Spinal cord (tissue), 9 donors: ENCODE measurements at regions not wholly inside any gene's neighbourhood (a gene's known extent, or its start where the extent isn't known, plus 50 kb on each side); places are given as distances from the start of the nearest gene placed in this dataset.

Experiments used
- DNase-seq, 6 donors: peaks; one replicate each; pipeline versions ENCODE4 v3.0.0 to v3.0.0-alpha.2; 2013 to 2015; ENCODE audit warnings: low spot score in 6 of 6, low read depth in 4 of 6
- H3K27ac ChIP-seq: one replicate; pipeline ENCODE4 v1.5.1; 2013; ENCODE audit warnings: low read depth, low read length, control low read depth
- H3K27me3 ChIP-seq: one replicate; pipeline ENCODE4 v1.6.1; 2013; ENCODE audit warnings: low read length; ENCODE audit not compliant: control insufficient read depth, insufficient read depth
- H3K36me3 ChIP-seq: one replicate; pipeline ENCODE4 v1.6.1; 2013; ENCODE audit warnings: low read length; ENCODE audit not compliant: control insufficient read depth, insufficient read depth
- H3K4me1 ChIP-seq: one replicate; pipeline ENCODE4 v1.6.1; 2013; ENCODE audit warnings: low read length; ENCODE audit not compliant: control insufficient read depth, insufficient read depth
- H3K4me3 ChIP-seq: one replicate; pipeline ENCODE4 v1.5.1; 2013; ENCODE audit warnings: low read depth, low read length, control low read depth
- H3K9me3 ChIP-seq: one replicate; pipeline ENCODE4 v1.6.1; 2013; ENCODE audit warnings: low read length; ENCODE audit not compliant: control insufficient read depth, insufficient read depth
- WGBS: methylation state at CpG from one replicate; pipeline ENCODE4 v1.1.5; 2013; ENCODE audit warnings: missing lambda C conversion rate; ENCODE audit not compliant: insufficient coverage; 5-methylcytosine and 5-hydroxymethylcytosine counted together
- donor health status: healthy.

DNA sequence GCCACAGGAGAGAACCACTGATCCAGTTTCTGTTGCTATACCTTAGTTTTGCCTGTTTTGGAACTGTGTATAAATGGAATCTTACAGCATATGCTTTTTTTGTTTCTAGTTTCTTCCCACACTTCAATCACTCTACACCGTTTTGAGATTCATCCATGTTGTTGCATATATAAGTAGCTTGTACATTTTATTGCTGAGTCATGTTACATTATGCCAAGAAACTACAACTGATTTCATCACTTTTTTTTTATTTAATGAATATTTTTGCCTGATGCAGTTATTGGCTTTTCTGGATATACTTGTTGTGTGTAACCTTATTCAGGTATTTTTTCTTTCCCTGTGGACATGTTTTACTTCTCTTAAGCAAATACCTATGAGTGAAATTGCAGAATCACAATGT, 1135.9 kb downstream of the RAPGEF2 start:
- H3K9me3 ChIP-seq: no peaks in the 10 kb centered on the region
- no peak overlapping the region for H3K27ac ChIP-seq
- no peaks in the 10 kb centered on the region for H3K36me3 ChIP-seq
- DNase-seq: no peak
- H3K4me1 ChIP-seq: no peaks in the 10 kb centered on the region
- H3K27me3 ChIP-seq: no peaks in the 10 kb centered on the region
- no peak overlapping the region for H3K4me3 ChIP-seq
- WGBS: no CpG with 5 or more reads among the region's 1 CpG

DNA sequence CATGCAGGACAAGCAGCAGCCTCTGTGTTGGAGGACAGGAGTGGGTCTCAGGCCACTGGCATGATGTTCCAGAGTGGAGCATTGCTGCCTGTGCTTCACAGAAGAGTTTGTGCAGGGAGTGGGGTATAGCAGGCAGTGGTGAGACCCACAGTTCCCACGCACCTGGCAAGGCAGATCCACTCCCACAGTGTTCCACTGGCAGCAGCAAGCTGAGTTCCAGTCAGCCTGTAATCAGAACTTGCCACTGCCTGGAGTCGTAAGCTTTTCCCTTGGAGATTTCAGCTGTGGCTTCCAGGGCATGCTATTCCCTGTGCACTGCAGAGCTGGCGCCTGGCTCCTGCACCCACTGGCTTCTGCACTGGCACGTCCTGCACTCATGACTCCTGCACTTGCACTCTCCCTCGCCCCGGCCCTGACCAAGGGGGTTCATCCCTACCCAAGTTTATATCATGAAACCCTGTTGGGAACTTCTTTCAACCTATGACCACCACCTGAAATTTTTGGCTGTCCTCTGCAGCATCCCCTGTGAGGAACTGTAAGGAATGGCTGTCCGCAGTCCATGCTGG, 1144.3 kb downstream of the RAPGEF2 start:
- 90% methylated on average over 7 of the region's 7 CpGs for WGBS
- H3K4me3 ChIP-seq: no peak overlapping the region
- DNase-seq: no peak
- H3K36me3 ChIP-seq: no peaks in the 10 kb centered on the region
- H3K4me1 ChIP-seq: no peaks in the 10 kb centered on the region
- H3K27ac ChIP-seq: no peak overlapping the region
- peaks cover 4% of the 10 kb centered on the region for H3K9me3 ChIP-seq
- no peaks in the 10 kb centered on the region for H3K27me3 ChIP-seq

DNA sequence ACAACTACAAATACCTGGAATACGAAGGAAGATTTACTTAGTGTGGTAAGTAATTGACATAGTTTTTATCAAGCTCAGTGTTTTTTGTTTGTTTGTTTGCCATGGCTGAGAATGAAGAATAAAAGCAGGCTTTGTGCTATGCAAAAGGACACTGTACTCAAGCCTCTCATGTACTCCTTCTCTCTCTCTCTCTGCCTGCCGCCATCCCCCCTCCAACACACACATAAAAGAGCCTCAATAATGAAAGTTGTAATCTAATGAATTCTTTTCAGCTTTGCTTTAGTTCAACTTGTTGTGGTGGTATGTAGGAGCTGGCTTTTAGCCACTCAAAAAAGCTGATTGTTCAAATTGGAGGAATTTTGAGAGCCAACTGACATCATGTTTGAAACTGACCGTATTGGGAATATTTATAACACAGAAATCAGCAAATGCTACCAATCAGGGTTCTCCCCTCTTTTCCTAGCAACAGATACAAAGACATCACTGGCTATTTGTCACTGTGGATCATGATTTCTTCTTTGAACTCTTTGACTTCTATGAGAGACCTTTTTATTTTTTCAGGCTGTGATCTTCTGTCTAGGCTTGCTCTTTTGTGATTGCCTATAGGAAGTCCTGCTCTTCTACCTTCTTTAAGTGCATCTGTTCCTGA, 1148.8 kb downstream of the RAPGEF2 start:
- no CpG with 5 or more reads among the region's 3 CpGs for WGBS
- peak in 2 of 6 donors; percentile 28 to 37 for DNase-seq
- Histone ChIP-seq H3K4me3 (no peak overlapping the region), H3K27ac (peak overlapping the region; percentile 29), H3K4me1 (no peaks in the 10 kb centered on the region), H3K27me3 (no peaks in the 10 kb centered on the region), H3K36me3 (no peaks in the 10 kb centered on the region), H3K9me3 (no peaks in the 10 kb centered on the region)

DNA sequence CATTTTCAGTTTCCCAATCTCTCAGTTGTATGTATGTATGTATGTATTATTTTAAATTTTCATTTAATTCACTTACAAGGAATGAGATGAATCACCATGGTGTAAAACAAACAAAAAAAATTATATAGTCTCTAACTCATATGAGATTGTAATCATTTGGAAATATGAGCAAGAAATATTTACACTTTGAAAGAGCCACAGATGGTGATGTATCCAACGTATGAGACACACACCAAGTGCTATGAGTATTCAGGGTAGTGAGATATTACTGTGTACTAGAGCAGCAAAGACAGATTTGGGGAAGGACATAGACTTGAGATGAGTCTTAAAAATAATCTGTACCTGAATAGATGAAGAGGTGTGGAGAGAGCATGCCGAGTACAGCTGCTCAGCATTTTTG, 1154.4 kb downstream of the RAPGEF2 start:
- Histone ChIP-seq H3K36me3 (no peaks in the 10 kb centered on the region), H3K27ac (no peak overlapping the region), H3K9me3 (no peaks in the 10 kb centered on the region), H3K4me3 (no peak overlapping the region), H3K4me1 (no peaks in the 10 kb centered on the region), H3K27me3 (no peaks in the 10 kb centered on the region)
- 80% methylated on average over 1 of the region's 2 CpGs for WGBS
- DNase-seq: peak in 1 of 6 donors; percentile 13

DNA sequence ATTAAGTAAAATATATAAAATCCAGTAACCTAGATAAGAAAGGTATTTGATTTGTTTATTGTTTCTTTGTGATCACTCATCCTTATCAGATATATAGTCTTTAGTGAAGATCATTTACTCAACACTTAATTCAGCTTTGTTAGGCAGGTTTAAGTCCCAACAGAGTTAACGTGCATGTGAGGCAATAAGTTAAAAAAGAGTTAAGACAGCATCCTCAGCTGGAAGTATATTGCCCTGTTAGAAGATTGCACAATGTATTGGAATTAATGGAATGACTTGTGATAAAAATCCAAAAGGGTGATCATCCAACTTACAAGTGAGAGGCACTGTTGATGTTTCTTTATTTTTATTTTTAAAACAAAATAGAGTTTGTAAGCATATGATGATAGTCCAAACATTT, 1162.1 kb downstream of the RAPGEF2 start:
- peak in 1 of 6 donors; percentile 20 for DNase-seq
- WGBS: no CpG with 5 or more reads among the region's 1 CpG
- no peaks in the 10 kb centered on the region for H3K27me3 ChIP-seq
- H3K9me3 ChIP-seq: peaks cover 2% of the 10 kb centered on the region
- no peaks in the 10 kb centered on the region for H3K4me1 ChIP-seq
- H3K27ac ChIP-seq: no peak overlapping the region
- no peak overlapping the region for H3K4me3 ChIP-seq
- no peaks in the 10 kb centered on the region for H3K36me3 ChIP-seq

DNA sequence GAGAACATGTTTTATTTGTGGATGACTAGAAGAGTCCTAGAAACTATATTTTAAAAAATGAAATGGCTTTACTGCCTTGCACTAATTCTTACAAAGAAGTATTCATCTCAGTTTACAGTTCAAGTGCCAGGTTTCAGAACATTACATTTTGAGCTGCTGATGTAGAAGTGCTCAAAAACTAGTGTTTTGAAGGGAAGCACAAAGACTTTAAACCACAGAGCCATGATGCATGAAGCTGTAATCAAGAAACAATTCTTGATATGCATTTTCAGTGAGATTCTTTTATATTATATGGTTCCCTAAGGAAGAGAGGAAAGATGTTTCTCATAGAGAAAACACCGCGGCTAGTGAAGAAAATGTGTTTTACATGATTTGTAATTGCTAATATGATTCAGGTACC, 1163.0 kb downstream of the RAPGEF2 start:
- Histone ChIP-seq H3K4me1 (no peaks in the 10 kb centered on the region), H3K36me3 (no peaks in the 10 kb centered on the region), H3K27me3 (no peaks in the 10 kb centered on the region), H3K4me3 (no peak overlapping the region), H3K9me3 (peaks cover 3% of the 10 kb centered on the region), H3K27ac (no peak overlapping the region)
- no CpG with 5 or more reads among the region's 2 CpGs for WGBS
- DNase-seq: peak in 1 of 6 donors; percentile 67

DNA sequence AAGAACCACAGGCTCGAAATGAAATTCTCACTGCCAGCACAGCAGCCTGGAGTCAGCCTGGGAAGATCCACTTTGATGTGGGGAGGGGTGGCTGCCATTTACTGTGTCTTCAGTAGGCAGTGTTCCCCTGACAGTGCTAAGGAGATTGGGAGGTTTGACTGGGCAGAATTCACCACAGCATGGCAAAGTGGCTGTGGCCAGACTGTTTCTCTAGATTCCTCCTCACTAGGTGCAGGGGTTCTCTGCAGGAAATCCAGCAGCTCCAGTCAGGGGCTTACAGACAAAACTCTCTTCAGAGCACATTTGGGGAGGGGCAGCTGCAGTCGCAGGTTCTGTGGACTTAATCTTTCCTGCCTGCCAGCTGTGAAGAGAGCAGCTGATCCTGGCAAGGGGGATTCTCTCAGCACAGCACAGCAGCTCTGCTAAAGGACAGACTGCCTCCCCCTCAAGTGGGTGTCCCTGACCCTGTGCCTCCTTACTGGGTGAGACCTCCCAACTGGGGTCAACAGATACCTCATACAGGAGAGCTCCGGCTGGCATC, 1174.0 kb downstream of the RAPGEF2 start:
- DNase-seq: no peak
- Histone ChIP-seq H3K27me3 (no peaks in the 10 kb centered on the region), H3K36me3 (no peaks in the 10 kb centered on the region), H3K4me3 (no peak overlapping the region), H3K9me3 (peaks cover 4% of the 10 kb centered on the region), H3K4me1 (no peaks in the 10 kb centered on the region), H3K27ac (no peak overlapping the region)
- 64% methylated on average over 3 of the region's 3 CpGs for WGBS

DNA sequence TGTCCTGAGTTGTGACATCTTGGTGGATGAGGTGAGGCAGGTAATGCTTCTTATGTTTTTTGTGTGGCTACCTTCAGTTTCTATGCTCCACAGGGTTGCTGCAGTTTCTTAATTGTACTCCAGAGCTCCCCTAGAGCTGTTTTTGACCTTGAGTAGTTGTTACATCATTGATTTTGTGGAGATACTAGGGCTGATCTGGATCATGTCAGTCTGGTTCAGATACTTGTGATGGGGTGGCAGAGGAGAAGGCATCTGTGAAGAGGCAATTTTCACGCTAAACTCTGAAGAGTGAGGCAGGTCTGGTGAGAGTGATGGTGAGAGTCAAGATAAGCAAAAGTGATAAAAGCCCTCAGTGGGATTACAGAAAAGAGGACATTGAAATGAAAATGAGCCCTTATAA, 1180.2 kb downstream of the RAPGEF2 start:
- 92% methylated on average over 1 of the region's 1 CpG for WGBS
- Histone ChIP-seq H3K27me3 (no peaks in the 10 kb centered on the region), H3K36me3 (no peaks in the 10 kb centered on the region)

DNA sequence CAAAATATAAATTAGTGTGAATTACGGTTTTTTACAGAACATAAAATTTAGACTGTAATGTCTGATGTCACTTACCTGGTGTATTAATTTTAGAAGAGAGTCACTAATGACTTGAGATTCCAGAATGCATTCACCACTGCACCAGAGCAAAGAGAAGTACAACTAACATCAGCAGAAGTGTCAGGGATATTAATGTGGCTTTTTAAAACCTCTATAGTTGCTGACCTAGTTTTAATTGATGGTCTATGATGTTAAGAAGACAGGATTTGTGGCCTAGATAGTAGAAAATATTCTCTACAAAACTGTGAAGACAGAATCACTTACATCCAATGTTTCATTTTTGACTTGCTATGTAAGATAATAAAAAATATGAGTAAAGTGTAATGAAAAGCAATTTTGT, 1181.6 kb downstream of the RAPGEF2 start:
- WGBS: no CpG with 5 or more reads among the region's 1 CpG
- Histone ChIP-seq H3K9me3 (no peaks in the 10 kb centered on the region), H3K27ac (no peak overlapping the region), H3K36me3 (no peaks in the 10 kb centered on the region), H3K27me3 (no peaks in the 10 kb centered on the region), H3K4me1 (no peaks in the 10 kb centered on the region), H3K4me3 (no peak overlapping the region)
- peak in 1 of 6 donors; percentile 39 for DNase-seq

More for the DNA sequence above, 1180.2 kb downstream of the RAPGEF2 start:
- Histone ChIP-seq H3K27ac (no peak overlapping the region), H3K9me3 (no peaks in the 10 kb centered on the region), H3K4me1 (no peaks in the 10 kb centered on the region), H3K4me3 (no peak overlapping the region)
- DNase-seq: no peak

DNA sequence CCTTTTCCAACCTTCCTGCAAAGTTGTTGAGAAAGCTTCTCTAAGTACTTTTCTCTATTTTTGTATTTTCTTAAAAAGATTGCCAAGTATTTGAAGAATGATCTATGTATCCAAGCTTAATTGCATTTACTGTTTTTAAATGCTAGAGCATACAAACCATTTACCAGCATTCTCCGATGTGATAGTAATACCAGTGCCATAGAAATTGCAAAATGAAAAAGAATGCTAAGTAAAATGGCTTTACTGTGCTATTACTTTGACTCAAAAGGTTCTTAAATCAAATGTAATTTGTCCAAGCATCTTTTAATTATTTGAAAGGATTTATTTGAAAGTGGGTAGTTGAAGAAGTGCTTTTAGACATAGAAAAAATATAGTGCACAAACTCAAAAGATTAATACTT, 1183.2 kb downstream of the RAPGEF2 start:
- no peak overlapping the region for H3K27ac ChIP-seq
- WGBS: no CpG with 5 or more reads among the region's 1 CpG
- H3K27me3 ChIP-seq: no peaks in the 10 kb centered on the region
- no peaks in the 10 kb centered on the region for H3K9me3 ChIP-seq
- no peaks in the 10 kb centered on the region for H3K4me1 ChIP-seq
- DNase-seq: no peak
- H3K4me3 ChIP-seq: no peak overlapping the region
- no peaks in the 10 kb centered on the region for H3K36me3 ChIP-seq
